C4-2B (cell line): ENCODE measurements at regions not wholly inside any gene's neighbourhood (a gene's known extent, or its start where the extent isn't known, plus 50 kb on each side); places are given as distances from the start of the nearest gene placed in this dataset.

ENCODE experiments used
- H3K27ac ChIP-seq: fragments of 450-650 bp; 2 replicates; pipeline ENCODE4 v1.5.1; 2017
- CTCF ChIP-seq: fragments of 450-650 bp; conservative IDR thresholded peaks from 2 replicates; pipeline ENCODE4 v1.5.1; 2017; ENCODE audit warnings: mild to moderate bottlenecking
- ZFX ChIP-seq: fragments of 450-650 bp; IDR thresholded peaks from 2 replicates; pipeline ENCODE4 v1.6.1; 2017

- no peak for TF ChIP-seq ZFX
- TF ChIP-seq CTCF, result no peak
- no peak overlapping the region for H3K27ac ChIP-seq
These were observed 346.8 kb upstream of the TCF4 start for GRCh38 chr18:55934821-55935220.

- TF ChIP-seq ZFX, result no peak
- TF ChIP-seq CTCF, result no peak
- no peak overlapping the region for H3K27ac ChIP-seq
These were observed 344.7 kb upstream of the TCF4 start for GRCh38 chr18:55932675-55933074.

GRCh38 chr18:55927831-55928230, 339.8 kb upstream of the TCF4 start:
- no peak for TF ChIP-seq ZFX
- no peak for TF ChIP-seq CTCF
- H3K27ac ChIP-seq, result no peak overlapping the region

- H3K27ac ChIP-seq, result no peak overlapping the region
- no peak for TF ChIP-seq ZFX
- TF ChIP-seq CTCF, result no peak
These were observed 337.8 kb upstream of the TCF4 start for GRCh38 chr18:55925772-55926171.

GRCh38 chr18:55920063-55920462, 332.1 kb upstream of the TCF4 start:
- H3K27ac ChIP-seq, result no peak overlapping the region

GRCh38 chr18:55918444-55918843, 330.5 kb upstream of the TCF4 start:
- TF ChIP-seq ZFX (no peak), CTCF (no peak)

More at GRCh38 chr18:55920063-55920462, 332.1 kb upstream of the TCF4 start:
- TF ChIP-seq CTCF, result no peak
- TF ChIP-seq ZFX, result no peak

GRCh38 chr18:55912919-55913318, 324.9 kb upstream of the TCF4 start:
- no peak overlapping the region for H3K27ac ChIP-seq
- TF ChIP-seq CTCF (no peak), ZFX (no peak)

More at GRCh38 chr18:55918444-55918843, 330.5 kb upstream of the TCF4 start:
- no peak overlapping the region for H3K27ac ChIP-seq
